22Rv1 (cell line): ENCODE measurements at regions not wholly inside any gene's neighbourhood (a gene's known extent, or its start where the extent isn't known, plus 50 kb on each side); places are given as distances from the start of the nearest gene placed in this dataset.

ENCODE experiments used
- ZFX ChIP-seq: fragments of 450-650 bp; IDR thresholded peaks from 2 replicates; pipeline ENCODE4 v1.6.1; 2017; ENCODE audit warnings: antibody characterized with exemption, borderline replicate concordance
- TF ChIP-seq, protein P1 (sequence below): fragments of 450-650 bp; IDR thresholded peaks from 2 replicates; pipeline ENCODE4 v1.5.1; 2017; ENCODE audit warnings: mild to moderate bottlenecking

DNA sequence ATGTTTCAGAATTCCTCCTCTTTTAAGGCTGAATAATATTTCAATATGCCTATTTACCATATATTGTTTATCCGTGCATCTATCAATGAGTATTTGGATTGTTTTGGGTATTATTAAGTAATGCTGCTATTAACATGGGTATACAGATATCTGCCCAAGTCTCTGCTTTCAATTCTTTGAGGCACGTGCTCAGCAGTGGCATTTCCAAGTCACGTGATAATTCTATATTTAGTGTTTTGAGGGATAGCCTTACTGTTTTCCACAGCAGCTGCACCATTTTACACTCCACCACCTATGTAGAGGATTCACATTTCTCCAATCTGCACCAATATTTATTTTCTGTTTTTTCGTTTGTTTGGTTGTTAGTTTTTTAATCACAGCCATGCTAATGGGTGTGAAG, 636.8 kb upstream of the ANKRD30A start:
- TF ChIP-seq, protein P1, sequence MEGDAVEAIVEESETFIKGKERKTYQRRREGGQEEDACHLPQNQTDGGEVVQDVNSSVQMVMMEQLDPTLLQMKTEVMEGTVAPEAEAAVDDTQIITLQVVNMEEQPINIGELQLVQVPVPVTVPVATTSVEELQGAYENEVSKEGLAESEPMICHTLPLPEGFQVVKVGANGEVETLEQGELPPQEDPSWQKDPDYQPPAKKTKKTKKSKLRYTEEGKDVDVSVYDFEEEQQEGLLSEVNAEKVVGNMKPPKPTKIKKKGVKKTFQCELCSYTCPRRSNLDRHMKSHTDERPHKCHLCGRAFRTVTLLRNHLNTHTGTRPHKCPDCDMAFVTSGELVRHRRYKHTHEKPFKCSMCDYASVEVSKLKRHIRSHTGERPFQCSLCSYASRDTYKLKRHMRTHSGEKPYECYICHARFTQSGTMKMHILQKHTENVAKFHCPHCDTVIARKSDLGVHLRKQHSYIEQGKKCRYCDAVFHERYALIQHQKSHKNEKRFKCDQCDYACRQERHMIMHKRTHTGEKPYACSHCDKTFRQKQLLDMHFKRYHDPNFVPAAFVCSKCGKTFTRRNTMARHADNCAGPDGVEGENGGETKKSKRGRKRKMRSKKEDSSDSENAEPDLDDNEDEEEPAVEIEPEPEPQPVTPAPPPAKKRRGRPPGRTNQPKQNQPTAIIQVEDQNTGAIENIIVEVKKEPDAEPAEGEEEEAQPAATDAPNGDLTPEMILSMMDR, result no peak
- TF ChIP-seq ZFX, result no peak
